Hematopoietic multipotent progenitor cell (in vitro differentiated cells): ENCODE measurements at regions not wholly inside any gene's neighbourhood (a gene's known extent, or its start where the extent isn't known, plus 50 kb on each side); places are given as distances from the start of the nearest gene placed in this dataset.
"Not testable (repeated sequence)": the region's sequence is repeated elsewhere in the genome, so short reads cannot be mapped to it uniquely, and the experiment has no call there.

ENCODE experiments used
- DNase-seq, 3 donors: peaks; one replicate each; pipeline ENCODE4 v3.0.0-alpha.2; 2011 to 2015; ENCODE audit warnings: low read depth in 2 of 3, low spot score in 2 of 3

DNA sequence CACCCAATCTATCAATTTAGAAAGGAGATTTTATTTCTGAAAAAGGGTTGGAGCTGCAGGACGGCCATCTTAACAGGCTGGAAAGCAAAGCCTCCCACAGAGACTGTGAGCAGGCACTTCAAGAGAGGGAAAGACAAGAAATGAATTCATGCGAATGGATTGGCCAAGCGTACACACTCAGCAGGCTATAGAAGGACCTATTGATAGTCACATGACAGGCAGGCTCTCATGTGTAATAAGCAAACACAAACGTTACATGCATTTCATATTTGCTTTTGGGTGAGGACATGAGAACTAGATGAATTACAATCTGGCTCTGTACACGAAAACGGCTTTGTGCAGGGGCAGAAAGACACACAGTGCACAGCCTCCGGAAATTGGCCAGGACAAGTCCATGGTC, 83.9 kb upstream of the GOLGA6L6 start:
- DNase-seq: not testable (repeated sequence)

DNA sequence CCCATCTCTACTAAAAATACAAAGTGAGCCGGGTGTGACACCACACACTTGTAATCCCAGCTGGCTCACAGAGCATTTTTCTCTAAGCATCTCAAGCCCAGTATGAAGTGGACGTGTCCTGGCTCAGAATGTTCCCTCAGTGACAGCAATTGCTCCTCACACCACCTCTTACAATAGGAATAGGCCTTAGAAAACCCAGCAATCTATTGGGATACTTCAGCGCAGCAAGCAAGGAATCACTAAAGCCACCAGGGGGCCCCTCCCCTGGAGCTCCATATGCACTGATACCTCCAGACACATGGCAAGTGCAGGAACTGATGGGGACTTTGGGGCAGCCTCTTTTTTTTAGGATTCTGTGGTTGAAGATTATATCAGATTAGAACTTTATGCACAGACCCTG, 82.5 kb upstream of the GOLGA6L6 start:
- DNase-seq: peak in 2 of 3 donors; percentile 35 to 46

DNA sequence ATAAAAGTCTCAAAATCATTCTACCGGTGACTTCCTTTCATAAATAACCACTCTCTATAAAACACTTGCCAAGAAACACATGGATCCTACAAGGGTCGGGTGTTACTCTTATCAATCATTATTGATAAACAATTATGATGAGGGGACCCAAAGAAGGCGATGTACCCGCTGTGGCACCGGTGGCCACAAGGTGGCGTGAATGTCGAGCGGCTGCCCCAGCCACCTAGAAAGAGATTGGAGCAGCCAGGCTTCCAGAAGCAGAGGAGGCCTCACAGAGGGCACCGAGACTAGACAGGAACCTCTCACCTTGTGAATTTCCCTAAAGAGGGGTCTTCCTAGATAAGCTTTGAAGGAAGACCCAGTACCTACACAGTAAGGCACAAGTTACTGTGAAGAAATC, 80.5 kb upstream of the GOLGA6L6 start:
- not testable (repeated sequence) for DNase-seq

DNA sequence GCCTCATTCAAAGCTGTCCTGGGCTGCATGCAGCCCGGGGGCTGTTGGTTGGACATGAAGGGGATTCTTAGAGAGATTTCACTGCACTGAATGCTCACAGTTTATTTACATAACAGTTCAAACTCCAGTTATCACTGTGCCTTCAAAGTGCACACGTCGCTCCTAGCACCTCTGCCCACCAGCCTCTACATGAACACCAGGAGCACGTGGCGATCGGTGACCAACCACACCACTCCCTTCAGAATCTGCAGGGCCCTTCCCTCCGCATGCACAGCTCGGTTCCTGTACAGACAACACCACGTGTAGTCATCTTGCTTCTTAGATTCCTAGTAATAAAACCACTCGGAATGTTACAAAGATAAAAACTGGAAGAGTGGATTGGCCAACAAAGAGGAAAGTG, 72.9 kb upstream of the GOLGA6L6 start:
- DNase-seq: not testable (repeated sequence)

DNA sequence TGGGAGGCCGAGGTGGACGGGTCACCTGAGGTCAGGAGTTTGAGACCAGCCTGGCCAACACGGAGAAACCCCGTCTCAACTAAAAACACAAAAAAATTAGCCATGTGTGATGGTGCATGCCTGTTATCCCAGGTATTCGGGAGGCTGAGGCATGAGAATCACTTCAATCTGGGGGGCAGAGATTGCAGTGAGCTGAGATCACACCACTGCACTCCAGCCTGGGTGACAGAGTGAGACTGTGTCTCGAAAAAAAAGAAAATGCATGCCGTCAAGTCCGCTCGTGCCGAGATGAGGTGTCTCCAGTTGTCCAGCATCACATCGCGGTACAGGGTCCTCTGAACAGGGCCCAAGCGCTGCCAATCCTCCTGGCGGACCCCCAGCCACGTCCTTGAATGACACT, 71.2 kb upstream of the GOLGA6L6 start:
- DNase-seq: not testable (repeated sequence)

DNA sequence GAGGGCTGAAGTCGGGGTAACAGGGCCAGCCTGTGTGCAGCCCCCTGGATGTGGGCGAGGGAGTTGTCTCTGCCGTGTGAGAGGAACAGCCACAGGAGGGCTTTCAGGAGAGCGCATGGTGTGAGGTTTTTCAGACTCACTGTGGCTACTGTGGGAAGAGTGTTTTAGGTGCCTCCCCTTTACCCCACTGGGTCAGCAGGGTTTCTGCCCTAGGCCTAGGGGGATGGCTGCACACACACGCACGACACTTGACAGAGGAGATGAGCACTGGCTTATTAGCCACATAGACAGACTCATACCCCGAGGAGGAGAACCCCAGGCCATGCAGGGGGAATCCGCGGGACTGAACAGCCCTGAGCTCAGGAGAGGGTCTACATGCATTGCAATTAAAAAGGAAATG, 70.8 kb upstream of the GOLGA6L6 start:
- not testable (repeated sequence) for DNase-seq

DNA sequence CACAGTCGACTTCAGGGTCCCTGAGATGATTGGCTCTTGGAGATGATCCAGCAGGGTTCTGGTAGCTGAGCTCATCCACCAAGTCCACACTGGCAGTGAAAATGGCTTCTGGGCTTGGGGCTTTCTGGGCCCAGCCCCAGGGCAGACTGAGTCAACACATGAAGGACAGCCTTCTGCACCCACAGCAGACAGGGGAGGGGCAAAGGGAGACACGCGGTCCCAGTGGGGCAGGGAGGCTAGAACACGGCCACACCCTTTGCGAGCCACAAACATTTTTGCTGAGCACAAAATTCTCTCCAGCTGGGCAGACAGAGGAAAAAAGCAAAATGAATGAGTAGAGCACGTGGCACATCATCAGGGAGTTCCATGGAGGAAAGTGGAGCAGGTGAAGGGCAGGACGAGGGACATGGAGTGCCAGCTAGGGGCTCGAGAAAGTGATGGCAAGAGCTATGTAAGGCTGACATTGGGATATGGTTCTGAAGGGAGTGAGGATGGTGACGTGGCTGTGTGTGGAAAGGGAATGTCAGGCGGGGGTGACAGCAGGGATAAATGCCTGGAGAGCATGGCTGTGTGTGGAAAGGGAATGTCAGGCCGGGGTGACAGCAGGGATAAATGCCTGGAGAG, 70.2 kb upstream of the GOLGA6L6 start:
- DNase-seq: not testable (repeated sequence)

DNA sequence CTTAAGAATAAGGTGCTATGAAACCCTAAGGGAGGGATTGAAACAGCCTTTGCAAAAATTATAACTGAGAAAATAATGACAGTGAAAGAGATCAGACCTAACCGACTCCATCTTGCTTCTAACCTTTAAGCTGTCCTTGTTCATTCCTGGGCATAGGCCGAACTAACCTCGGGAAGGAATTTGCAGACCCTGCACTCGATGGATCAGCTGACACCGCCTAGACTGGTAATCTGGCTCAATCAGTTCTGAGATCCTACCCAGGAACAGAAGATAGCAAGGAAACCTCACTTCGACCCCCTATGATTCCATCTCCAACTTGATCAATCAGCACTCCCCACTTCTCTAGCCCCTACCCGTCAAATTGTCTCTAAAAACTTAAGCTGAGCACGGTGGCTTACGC, 66.6 kb upstream of the GOLGA6L6 start:
- DNase-seq: not testable (repeated sequence)

DNA sequence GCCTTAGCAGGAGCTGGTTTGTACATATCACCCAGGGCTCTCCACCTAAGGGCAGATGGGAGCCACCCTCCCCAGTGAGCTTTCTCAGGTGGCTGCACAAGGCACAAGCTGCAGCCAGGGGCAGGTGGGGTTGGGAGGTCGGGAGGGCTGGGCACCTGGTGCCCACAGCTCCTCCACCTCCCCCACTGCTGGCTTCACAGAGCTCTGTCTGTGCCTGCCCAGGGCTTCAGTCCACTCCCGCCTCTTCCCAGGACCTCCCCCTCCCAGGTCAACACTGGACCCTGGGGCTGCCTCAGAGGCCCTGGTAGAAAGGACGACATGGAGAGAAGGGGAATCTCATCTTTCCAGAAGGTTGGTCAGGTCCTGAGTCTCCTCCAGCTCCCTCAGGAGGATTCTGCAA, 55.6 kb upstream of the GOLGA6L6 start:
- DNase-seq: not testable (repeated sequence)

DNA sequence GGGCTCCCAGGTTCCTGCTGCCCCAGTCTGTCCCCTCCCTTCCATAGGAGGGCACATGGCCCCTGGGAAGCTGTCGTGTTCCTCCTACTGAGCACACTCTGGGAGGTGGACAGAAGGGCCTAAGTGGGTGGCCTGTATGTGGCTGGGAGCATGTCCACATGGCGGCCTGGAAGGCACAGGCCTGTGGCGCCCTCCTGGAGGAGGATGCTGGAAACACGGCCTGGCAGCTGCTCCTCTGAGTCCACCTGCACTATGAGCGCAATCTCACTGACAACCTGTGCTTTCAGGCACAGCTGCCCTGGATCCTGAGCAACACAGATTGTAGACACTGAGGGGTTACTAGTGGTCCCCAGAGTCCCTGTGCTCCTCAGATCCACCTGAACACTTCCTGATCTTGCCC, 52.6 kb upstream of the GOLGA6L6 start:
- DNase-seq: not testable (repeated sequence)

DNA sequence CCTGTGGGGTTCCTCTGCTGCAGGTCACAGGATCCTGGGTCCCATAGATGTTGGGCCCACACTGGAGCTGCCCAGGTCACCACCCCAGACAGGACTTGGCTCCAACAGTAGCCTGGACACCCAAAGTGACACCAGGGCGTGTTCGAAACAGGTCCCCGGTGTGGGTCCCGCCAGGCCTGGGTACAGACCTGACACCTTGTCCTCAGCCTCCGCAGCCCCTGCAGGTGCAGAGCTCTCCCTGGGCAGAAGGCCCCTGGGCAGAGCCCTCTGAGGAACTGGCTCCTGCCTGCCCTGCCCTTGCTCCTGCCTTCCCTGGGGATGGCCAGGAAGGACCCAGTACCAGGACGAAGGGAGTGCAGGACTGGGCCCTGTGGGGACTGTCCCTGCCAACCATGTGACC, 50.3 kb upstream of the GOLGA6L6 start:
- DNase-seq: not testable (repeated sequence)
